Karpas-422 (cell line): ENCODE measurements at regions not wholly inside any gene's neighbourhood (a gene's known extent, or its start where the extent isn't known, plus 50 kb on each side); places are given as distances from the start of the nearest gene placed in this dataset.

Source experiments
- DNase-seq: peaks from one replicate; pipeline ENCODE4 v3.0.0-alpha.2; 2015
- H2AFZ ChIP-seq: fragments of 200-600 bp; sonication (generic); 2 replicates; pipeline ENCODE4 v1.6.1; 2014; ENCODE audit warnings: antibody characterized with exemption, low read length, mixed read lengths
- H3K27ac ChIP-seq: fragments of 200-600 bp; sonication (generic); 2 replicates; pipeline ENCODE4 v1.5.1; 2014; ENCODE audit warnings: mild to moderate bottlenecking, low read length, moderate library complexity
- H3K27me3 ChIP-seq: fragments of 200-600 bp; sonication (generic); 2 replicates; pipeline ENCODE4 v1.6.1; 2014; ENCODE audit warnings: low read length, mixed read lengths
- H3K36me3 ChIP-seq: fragments of 200-600 bp; sonication (generic); 2 replicates; pipeline ENCODE4 v1.6.1; 2014; ENCODE audit warnings: low read length, mixed read lengths; ENCODE audit not compliant: insufficient read depth
- H3K4me1 ChIP-seq: fragments of 200-600 bp; sonication (generic); 2 replicates; pipeline ENCODE4 v1.6.1; 2014; ENCODE audit warnings: mild to moderate bottlenecking, low read length, mixed read lengths
- H3K4me2 ChIP-seq: fragments of 200-600 bp; sonication (generic); 2 replicates; pipeline ENCODE4 v1.6.1; 2014; ENCODE audit warnings: low read length, low read depth, mild to moderate bottlenecking; ENCODE audit not compliant: poor library complexity, severe bottlenecking
- H3K4me3 ChIP-seq: fragments of 200-600 bp; sonication (generic); 2 replicates; pipeline ENCODE4 v1.5.1; 2014; ENCODE audit warnings: mild to moderate bottlenecking, antibody characterized with exemption, low read length, mixed read lengths
- H3K79me2 ChIP-seq: fragments of 200-600 bp; sonication (generic); 2 replicates; pipeline ENCODE4 v1.6.1; 2014; ENCODE audit warnings: mild to moderate bottlenecking, low read length, mixed read lengths
- H3K9ac ChIP-seq: fragments of 200-600 bp; sonication (generic); 2 replicates; pipeline ENCODE4 v1.6.0; 2014; ENCODE audit warnings: low read length
- H3K9me2 ChIP-seq: fragments of 200-600 bp; sonication (generic), shearing (Covaris generic); replicated peaks from 2 replicates; pipeline ENCODE4 v1.6.0; 2014; ENCODE audit warnings: mild to moderate bottlenecking, low read length, moderate library complexity; ENCODE audit not compliant: insufficient read depth
- H3K9me3 ChIP-seq: fragments of 300-700, 200-600 bp; sonication (generic); 2 replicates; pipeline ENCODE4 v1.6.1; 2014; ENCODE audit warnings: low read length, mixed read lengths
- H4K20me1 ChIP-seq: fragments of 200-600 bp; sonication (generic); 2 replicates; pipeline ENCODE4 v1.6.1; 2014; ENCODE audit warnings: mild to moderate bottlenecking, antibody characterized with exemption, low read length, low read depth; ENCODE audit not compliant: insufficient read depth

GRCh38 chr7:67392596-67393438, 396.2 kb downstream of the TYW1 start:
- Histone ChIP-seq H3K27me3 (no peaks in the 10 kb centered on the region), H3K79me2 (no peaks in the 10 kb centered on the region), H3K36me3 (no peaks in the 10 kb centered on the region), H2AFZ (no peak overlapping the region), H3K4me2 (no peak overlapping the region), H3K9me2 (no peaks in the 10 kb centered on the region), H3K27ac (no peak overlapping the region), H3K9ac (no peak overlapping the region), H4K20me1 (no peaks in the 10 kb centered on the region), H3K4me3 (no peak overlapping the region), H3K4me1 (no peaks in the 10 kb centered on the region; the same call in 1 of the 2 replicates), H3K9me3 (no peaks in the 10 kb centered on the region)
- no peak for DNase-seq

- H4K20me1 ChIP-seq, result no peaks in the 10 kb centered on the region
- no peak for DNase-seq
Observed at GRCh38 chr7:67393903-67394302, 397.3 kb downstream of the TYW1 start.

GRCh38 chr7:67398916-67399315, 402.3 kb downstream of the TYW1 start:
- Histone ChIP-seq H3K9ac (no peak overlapping the region), H3K4me1 (no peaks in the 10 kb centered on the region), H3K9me2 (no peaks in the 10 kb centered on the region), H3K9me3 (no peaks in the 10 kb centered on the region), H4K20me1 (no peaks in the 10 kb centered on the region), H3K4me2 (no peak overlapping the region), H3K27ac (no peak overlapping the region), H3K79me2 (no peaks in the 10 kb centered on the region), H2AFZ (no peak overlapping the region), H3K4me3 (no peak overlapping the region), H3K27me3 (no peaks in the 10 kb centered on the region), H3K36me3 (no peaks in the 10 kb centered on the region)
- DNase-seq, result no peak

More at GRCh38 chr7:67393903-67394302, 397.3 kb downstream of the TYW1 start:
- H3K79me2 ChIP-seq, result no peaks in the 10 kb centered on the region
- no peaks in the 10 kb centered on the region for H3K27me3 ChIP-seq
- H3K9me3 ChIP-seq, result no peaks in the 10 kb centered on the region
- no peak overlapping the region for H3K9ac ChIP-seq
- H3K36me3 ChIP-seq, result no peaks in the 10 kb centered on the region
- no peak overlapping the region for H3K27ac ChIP-seq
- H2AFZ ChIP-seq, result no peak overlapping the region
- no peak overlapping the region for H3K4me3 ChIP-seq
- no peaks in the 10 kb centered on the region; the same call in 1 of the 2 replicates for H3K4me1 ChIP-seq
- H3K9me2 ChIP-seq, result no peaks in the 10 kb centered on the region
- no peak overlapping the region for H3K4me2 ChIP-seq

- H3K27ac ChIP-seq, result no peak overlapping the region
- no peak for DNase-seq
- no peak overlapping the region for H3K4me2 ChIP-seq
- H3K9me2 ChIP-seq, result no peaks in the 10 kb centered on the region
- H3K4me3 ChIP-seq, result no peak overlapping the region
- H4K20me1 ChIP-seq, result no peaks in the 10 kb centered on the region
- H3K9ac ChIP-seq, result no peak overlapping the region
- no peak overlapping the region for H2AFZ ChIP-seq
- no peaks in the 10 kb centered on the region for H3K4me1 ChIP-seq
- no peaks in the 10 kb centered on the region for H3K27me3 ChIP-seq
- no peaks in the 10 kb centered on the region for H3K79me2 ChIP-seq
- no peaks in the 10 kb centered on the region for H3K9me3 ChIP-seq
- H3K36me3 ChIP-seq, result no peaks in the 10 kb centered on the region
Observed at GRCh38 chr7:67401492-67401891, 404.9 kb downstream of the TYW1 start.

GRCh38 chr7:67402280-67402679, 405.6 kb downstream of the TYW1 start:
- H4K20me1 ChIP-seq, result no peaks in the 10 kb centered on the region
- no peaks in the 10 kb centered on the region for H3K4me1 ChIP-seq
- no peaks in the 10 kb centered on the region for H3K9me3 ChIP-seq
- H3K9ac ChIP-seq, result no peak overlapping the region
- H3K4me2 ChIP-seq, result no peak overlapping the region
- H3K27me3 ChIP-seq, result no peaks in the 10 kb centered on the region
- no peaks in the 10 kb centered on the region for H3K79me2 ChIP-seq
- H2AFZ ChIP-seq, result no peak overlapping the region
- no peak overlapping the region for H3K4me3 ChIP-seq
- DNase-seq, result no peak
- no peak overlapping the region for H3K27ac ChIP-seq
- H3K36me3 ChIP-seq, result no peaks in the 10 kb centered on the region
- H3K9me2 ChIP-seq, result no peaks in the 10 kb centered on the region

- Histone ChIP-seq H3K9me2 (no peaks in the 10 kb centered on the region), H4K20me1 (no peaks in the 10 kb centered on the region), H2AFZ (no peak overlapping the region), H3K9ac (no peak overlapping the region), H3K9me3 (no peaks in the 10 kb centered on the region), H3K79me2 (no peaks in the 10 kb centered on the region), H3K27me3 (no peaks in the 10 kb centered on the region), H3K4me3 (no peak overlapping the region), H3K36me3 (no peaks in the 10 kb centered on the region), H3K4me2 (no peak overlapping the region), H3K27ac (no peak overlapping the region), H3K4me1 (no peaks in the 10 kb centered on the region)
- no peak for DNase-seq
Observed at GRCh38 chr7:67406976-67407375, 410.3 kb downstream of the TYW1 start.

- no peaks in the 10 kb centered on the region for H3K79me2 ChIP-seq
- H3K4me3 ChIP-seq, result no peak overlapping the region
- H2AFZ ChIP-seq, result no peak overlapping the region
- H3K4me2 ChIP-seq, result no peak overlapping the region
- no peaks in the 10 kb centered on the region for H3K4me1 ChIP-seq
- no peak overlapping the region for H3K27ac ChIP-seq
- no peaks in the 10 kb centered on the region for H3K27me3 ChIP-seq
- H4K20me1 ChIP-seq, result no peaks in the 10 kb centered on the region
- DNase-seq, result no peak
- H3K36me3 ChIP-seq, result no peaks in the 10 kb centered on the region
- no peak overlapping the region for H3K9ac ChIP-seq
- H3K9me3 ChIP-seq, result no peaks in the 10 kb centered on the region
- no peaks in the 10 kb centered on the region for H3K9me2 ChIP-seq
Observed at GRCh38 chr7:67407392-67408071, 410.9 kb downstream of the TYW1 start.

GRCh38 chr7:67408109-67408508, 411.5 kb downstream of the TYW1 start:
- Histone ChIP-seq H3K4me1 (no peaks in the 10 kb centered on the region), H3K4me2 (no peak overlapping the region), H3K9ac (no peak overlapping the region), H4K20me1 (no peaks in the 10 kb centered on the region), H3K27ac (no peak overlapping the region), H3K4me3 (no peak overlapping the region), H3K79me2 (no peaks in the 10 kb centered on the region), H3K9me2 (no peaks in the 10 kb centered on the region), H3K27me3 (no peaks in the 10 kb centered on the region), H3K9me3 (no peaks in the 10 kb centered on the region), H2AFZ (no peak overlapping the region), H3K36me3 (no peaks in the 10 kb centered on the region)
- DNase-seq, result no peak
